ENCODE measurements at regions not wholly inside any gene's neighbourhood (a gene's known extent, or its start where the extent isn't known, plus 50 kb on each side); places are given as distances from the start of the nearest gene placed in this dataset.

GRCh38 chr2:142222715-142223114 lies 91.9 kb upstream of the LRP1B start:
- H3K27me3 Mint-ChIP-seq (ENCODE audit: unreplicated experiment) = no peaks in the 10 kb centered on the region
- DNase-seq (ENCODE audit: extremely low spot score, unreplicated experiment) = no peak
- TF ChIP-seq, protein P1, sequence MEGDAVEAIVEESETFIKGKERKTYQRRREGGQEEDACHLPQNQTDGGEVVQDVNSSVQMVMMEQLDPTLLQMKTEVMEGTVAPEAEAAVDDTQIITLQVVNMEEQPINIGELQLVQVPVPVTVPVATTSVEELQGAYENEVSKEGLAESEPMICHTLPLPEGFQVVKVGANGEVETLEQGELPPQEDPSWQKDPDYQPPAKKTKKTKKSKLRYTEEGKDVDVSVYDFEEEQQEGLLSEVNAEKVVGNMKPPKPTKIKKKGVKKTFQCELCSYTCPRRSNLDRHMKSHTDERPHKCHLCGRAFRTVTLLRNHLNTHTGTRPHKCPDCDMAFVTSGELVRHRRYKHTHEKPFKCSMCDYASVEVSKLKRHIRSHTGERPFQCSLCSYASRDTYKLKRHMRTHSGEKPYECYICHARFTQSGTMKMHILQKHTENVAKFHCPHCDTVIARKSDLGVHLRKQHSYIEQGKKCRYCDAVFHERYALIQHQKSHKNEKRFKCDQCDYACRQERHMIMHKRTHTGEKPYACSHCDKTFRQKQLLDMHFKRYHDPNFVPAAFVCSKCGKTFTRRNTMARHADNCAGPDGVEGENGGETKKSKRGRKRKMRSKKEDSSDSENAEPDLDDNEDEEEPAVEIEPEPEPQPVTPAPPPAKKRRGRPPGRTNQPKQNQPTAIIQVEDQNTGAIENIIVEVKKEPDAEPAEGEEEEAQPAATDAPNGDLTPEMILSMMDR (IDR thresholded peaks at IDR 0.05) = no peak
- peaks cover 9% of the 10 kb centered on the region for H3K9me3 Mint-ChIP-seq (ENCODE audit: unreplicated experiment)
- H3K4me1 Mint-ChIP-seq (ENCODE audit: unreplicated experiment) = peaks cover 17% of the 10 kb centered on the region
- no peak overlapping the region for H3K27ac Mint-ChIP-seq (ENCODE audit: unreplicated experiment)
- H3K36me3 Mint-ChIP-seq (ENCODE audit: unreplicated experiment) = no peaks in the 10 kb centered on the region
- no peak overlapping the region for H3K4me3 Mint-ChIP-seq (ENCODE audit: unreplicated experiment)

GRCh38 chr2:142220901-142221300 lies 90.1 kb upstream of the LRP1B start:
- Mint-ChIP-seq H3K4me1 (ENCODE audit: unreplicated experiment) (peaks cover 19% of the 10 kb centered on the region), H3K9me3 (ENCODE audit: unreplicated experiment) (peaks cover 25% of the 10 kb centered on the region), H3K27me3 (ENCODE audit: unreplicated experiment) (no peaks in the 10 kb centered on the region), H3K27ac (ENCODE audit: unreplicated experiment) (no peak overlapping the region), H3K36me3 (ENCODE audit: unreplicated experiment) (peaks cover 3% of the 10 kb centered on the region), H3K4me3 (ENCODE audit: unreplicated experiment) (no peak overlapping the region)
- no peak for DNase-seq (ENCODE audit: extremely low spot score, unreplicated experiment)
- TF ChIP-seq, protein P1 (IDR thresholded peaks at IDR 0.05) = no peak

DNA sequence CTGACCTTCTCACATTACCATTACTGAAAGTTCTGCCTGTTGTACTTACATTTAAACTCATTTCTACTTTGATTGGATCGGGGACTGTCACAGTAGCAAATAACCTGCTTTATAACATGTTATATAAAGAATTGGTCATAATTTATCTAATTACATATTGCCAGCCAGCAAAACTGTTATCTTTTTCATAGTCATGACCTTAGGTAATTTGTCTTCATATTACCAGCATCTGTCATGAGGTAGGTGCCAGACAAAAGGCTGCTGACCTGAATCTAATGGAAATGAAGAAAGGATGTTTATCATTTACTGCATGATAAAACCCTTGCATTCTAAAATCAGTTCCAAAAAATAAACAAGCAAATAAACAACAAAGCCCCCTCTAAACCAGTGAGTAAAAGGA lies 89.4 kb upstream of the LRP1B start:
- TF ChIP-seq, protein P1 (IDR thresholded peaks at IDR 0.05) = no peak
- peaks cover 19% of the 10 kb centered on the region for H3K4me1 Mint-ChIP-seq (ENCODE audit: unreplicated experiment)
- H3K27ac Mint-ChIP-seq (ENCODE audit: unreplicated experiment) = no peak overlapping the region
- peaks cover 26% of the 10 kb centered on the region for H3K9me3 Mint-ChIP-seq (ENCODE audit: unreplicated experiment)
- H3K4me3 Mint-ChIP-seq (ENCODE audit: unreplicated experiment) = no peak overlapping the region
- DNase-seq (ENCODE audit: extremely low spot score, unreplicated experiment) = no peak
- no peaks in the 10 kb centered on the region for H3K27me3 Mint-ChIP-seq (ENCODE audit: unreplicated experiment)
- peaks cover 3% of the 10 kb centered on the region for H3K36me3 Mint-ChIP-seq (ENCODE audit: unreplicated experiment)

DNA sequence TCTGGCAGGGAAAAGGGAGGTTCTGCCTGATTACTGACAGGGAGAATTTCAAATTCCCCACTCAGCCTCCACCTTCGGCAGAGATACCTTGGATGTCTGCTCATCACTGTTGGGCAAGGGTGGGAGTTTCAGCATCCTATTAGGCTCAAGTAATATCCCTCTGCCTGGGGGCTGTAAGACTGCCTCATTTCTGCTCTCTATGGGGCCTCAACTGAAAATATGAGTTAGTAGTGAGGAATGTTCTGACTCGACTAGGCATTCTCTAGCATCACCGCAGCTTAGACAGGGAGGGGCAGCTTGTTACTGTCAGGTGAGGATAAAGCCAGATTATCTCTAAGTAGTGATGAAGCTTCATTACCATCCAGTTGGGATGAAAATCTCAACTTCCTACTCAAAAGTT lies 87.7 kb upstream of the LRP1B start:
- no peaks in the 10 kb centered on the region for H3K27me3 Mint-ChIP-seq (ENCODE audit: unreplicated experiment)
- H3K27ac Mint-ChIP-seq (ENCODE audit: unreplicated experiment) = no peak overlapping the region
- peaks cover 30% of the 10 kb centered on the region for H3K9me3 Mint-ChIP-seq (ENCODE audit: unreplicated experiment)
- peaks cover 3% of the 10 kb centered on the region for H3K36me3 Mint-ChIP-seq (ENCODE audit: unreplicated experiment)
- no peak for DNase-seq (ENCODE audit: extremely low spot score, unreplicated experiment)
- no peak overlapping the region for H3K4me3 Mint-ChIP-seq (ENCODE audit: unreplicated experiment)
- TF ChIP-seq, protein P1 (IDR thresholded peaks at IDR 0.05) = no peak
- peaks cover 19% of the 10 kb centered on the region for H3K4me1 Mint-ChIP-seq (ENCODE audit: unreplicated experiment)

DNA sequence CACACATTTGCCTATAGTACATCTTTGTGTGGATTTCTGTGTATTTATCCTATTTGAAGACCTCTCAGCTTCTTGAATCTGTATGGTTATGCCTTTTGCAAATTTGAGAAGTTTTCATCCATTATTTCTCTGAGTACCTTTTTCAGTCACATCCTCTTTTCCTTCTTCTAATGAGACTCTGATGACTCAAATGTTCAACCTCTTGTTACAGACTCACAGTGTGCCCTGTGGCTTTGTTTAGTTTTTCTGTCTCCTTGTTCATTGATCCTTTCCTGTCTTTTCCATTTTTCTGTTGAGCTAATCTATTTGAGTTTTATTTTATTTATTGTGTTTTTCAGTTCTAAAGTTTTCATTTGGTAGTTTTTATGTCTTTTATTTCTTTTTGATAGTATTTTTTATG lies 87.0 kb upstream of the LRP1B start:
- peaks cover 14% of the 10 kb centered on the region for H3K4me1 Mint-ChIP-seq (ENCODE audit: unreplicated experiment)
- no peak for DNase-seq (ENCODE audit: extremely low spot score, unreplicated experiment)
- H3K27ac Mint-ChIP-seq (ENCODE audit: unreplicated experiment) = no peak overlapping the region
- TF ChIP-seq, protein P1 (IDR thresholded peaks at IDR 0.05) = no peak
- H3K27me3 Mint-ChIP-seq (ENCODE audit: unreplicated experiment) = no peaks in the 10 kb centered on the region
- no peak overlapping the region for H3K4me3 Mint-ChIP-seq (ENCODE audit: unreplicated experiment)
- peaks cover 3% of the 10 kb centered on the region for H3K36me3 Mint-ChIP-seq (ENCODE audit: unreplicated experiment)
- peaks cover 30% of the 10 kb centered on the region for H3K9me3 Mint-ChIP-seq (ENCODE audit: unreplicated experiment)
